GM21381 (cell line): ENCODE measurements at regions not wholly inside any gene's neighbourhood (a gene's known extent, or its start where the extent isn't known, plus 50 kb on each side); places are given as distances from the start of the nearest gene placed in this dataset.
"Not testable (repeated sequence)": the region's sequence is repeated elsewhere in the genome, so short reads cannot be mapped to it uniquely, and the experiment has no call there.

ENCODE experiments used
- ATAC-seq: cut with Tn5 transposase; IDR thresholded peaks from one replicate; pipeline ENCODE4 v1.9.1; 2021; ENCODE audit warnings: mild to moderate bottlenecking, moderate library complexity; ENCODE audit not compliant: unreplicated experiment

DNA sequence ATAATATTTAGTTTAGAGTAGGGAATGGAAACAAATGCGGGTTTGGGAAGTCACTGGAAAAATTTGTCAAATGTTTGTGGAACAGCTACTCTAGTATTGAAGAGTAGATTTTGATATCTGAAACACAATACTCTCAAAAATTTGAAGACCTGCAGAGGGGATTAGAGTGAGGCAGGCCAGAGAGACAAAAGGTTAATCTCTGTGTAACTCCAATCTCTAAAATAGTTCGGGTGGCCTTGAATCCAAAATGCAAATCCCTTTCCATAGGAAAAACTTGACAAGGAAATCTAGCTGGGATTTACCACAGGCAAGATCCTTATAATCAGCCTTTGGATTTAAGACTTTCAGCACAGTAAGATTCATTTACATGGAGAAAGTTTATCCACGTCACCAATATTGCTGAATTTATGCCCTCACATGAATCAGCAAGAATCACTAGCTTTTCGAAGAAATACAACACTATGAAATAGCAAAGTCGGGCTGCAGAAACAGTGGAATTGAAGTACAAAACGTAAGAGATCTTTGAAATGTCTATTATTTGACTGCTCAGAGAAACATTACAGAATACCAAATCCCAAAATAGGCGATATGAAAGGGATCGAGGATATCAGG, 423.7 kb upstream of the ZNF804A start:
- ATAC-seq = no peak

GRCh38 chr2:184178229-184178628, 420.1 kb upstream of the ZNF804A start:
- no peak for ATAC-seq

GRCh38 chr2:184186436-184186835, 411.9 kb upstream of the ZNF804A start:
- no peak for ATAC-seq

DNA sequence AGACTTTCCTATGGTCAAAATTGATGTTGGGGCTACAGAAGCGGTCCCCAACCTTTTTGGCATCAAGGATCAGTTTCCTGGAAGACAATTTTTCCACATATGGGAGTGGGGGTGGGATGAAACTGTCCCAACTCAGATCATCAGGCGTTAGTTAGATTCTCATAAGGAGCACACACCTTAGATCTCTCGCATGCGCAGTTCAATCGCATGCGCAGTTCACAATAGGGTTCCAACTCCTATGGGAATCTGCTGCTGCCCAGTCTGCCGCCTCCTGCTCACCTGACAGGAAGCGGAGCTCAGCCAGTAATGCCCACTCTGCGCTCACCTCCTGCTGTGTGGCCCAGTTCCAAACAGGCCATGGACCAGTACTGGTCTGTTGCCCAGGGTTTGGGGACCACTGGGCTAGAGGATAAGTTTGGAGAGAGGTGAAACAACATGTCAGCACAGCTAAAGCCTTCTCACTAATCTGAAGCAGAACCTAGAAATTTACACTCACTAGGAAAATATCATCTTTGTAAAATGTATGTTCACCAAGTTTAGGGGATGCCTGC, 410.8 kb upstream of the ZNF804A start:
- no peak for ATAC-seq

DNA sequence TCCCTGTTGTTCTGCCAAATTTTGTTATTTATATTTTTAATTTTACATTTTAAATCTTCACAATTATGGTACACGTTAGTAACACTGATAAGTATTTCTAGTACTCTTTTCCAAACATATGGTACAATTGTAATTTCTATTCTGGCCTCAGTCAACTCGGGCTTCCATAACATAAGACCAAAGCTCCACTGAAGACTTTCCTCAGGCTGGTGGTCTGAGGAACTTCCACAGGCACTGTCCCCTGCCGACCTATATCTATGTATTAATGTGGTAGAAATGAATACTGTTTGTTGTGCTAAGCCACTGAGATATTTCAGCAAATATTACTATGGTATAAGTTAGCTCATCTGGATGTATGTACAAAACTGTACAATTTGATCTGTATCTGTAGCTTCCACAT, 407.6 kb upstream of the ZNF804A start:
- no peak for ATAC-seq

DNA sequence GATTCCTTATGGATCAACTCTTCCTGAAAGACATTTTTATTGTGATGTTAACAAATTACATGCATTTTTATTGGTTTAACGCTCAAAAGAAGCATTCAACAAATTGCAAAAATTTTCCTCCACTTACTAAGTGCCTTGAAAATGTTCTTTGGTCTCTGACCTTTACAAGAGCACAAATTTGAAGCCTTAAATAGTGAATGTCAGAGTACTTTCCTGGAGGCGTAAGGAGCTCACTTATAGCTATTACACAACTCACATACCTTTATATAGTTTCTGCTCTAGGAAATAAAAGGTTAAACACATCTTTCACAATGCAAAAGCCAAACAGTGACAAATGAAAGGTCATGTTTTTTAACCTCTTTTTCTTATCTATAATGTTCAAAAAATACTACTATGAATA, 405.7 kb upstream of the ZNF804A start:
- ATAC-seq = no peak

- no peak for ATAC-seq
Measured at GRCh38 chr2:184197413-184197812, 400.9 kb upstream of the ZNF804A start.

DNA sequence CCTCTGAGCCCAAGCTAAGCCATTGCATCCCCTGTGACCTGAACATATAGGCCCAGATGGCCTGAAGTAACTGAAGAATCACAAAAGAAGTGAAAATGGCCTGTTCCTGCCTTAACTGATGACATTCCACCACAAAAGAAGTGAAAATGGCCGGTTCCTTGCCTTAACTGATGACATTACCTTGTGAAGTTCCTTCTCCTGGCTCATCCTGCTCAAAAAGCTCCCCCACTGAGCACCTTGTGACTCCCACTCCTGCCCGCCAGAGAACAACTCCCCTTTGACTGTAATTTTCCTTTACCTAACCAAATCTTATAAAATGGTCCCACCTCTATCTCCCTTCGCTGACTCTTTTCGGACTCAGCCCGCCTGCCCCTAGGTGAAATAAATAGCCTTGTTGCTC, 399.5 kb upstream of the ZNF804A start:
- not testable (repeated sequence) for ATAC-seq

DNA sequence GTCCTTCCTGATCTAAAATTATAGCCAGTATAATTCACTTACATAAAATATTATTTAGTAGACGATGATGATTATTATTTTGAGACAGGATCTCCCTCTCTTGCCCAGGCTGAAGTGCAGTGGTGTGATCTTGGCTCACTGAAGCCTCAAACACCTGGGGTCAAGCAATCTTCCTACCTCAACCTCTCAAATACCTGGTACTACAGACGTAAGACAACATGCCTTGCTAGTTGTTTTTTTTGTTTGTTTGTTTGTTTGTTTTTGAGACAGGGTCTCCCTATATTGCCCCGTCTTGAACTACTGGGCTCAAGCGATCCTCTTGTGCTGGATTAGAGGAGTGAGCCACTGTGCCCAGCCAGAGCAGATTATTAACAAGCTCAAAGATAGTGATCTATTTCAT, 399.1 kb upstream of the ZNF804A start:
- no peak for ATAC-seq

GRCh38 chr2:184201246-184201645, 397.1 kb upstream of the ZNF804A start:
- ATAC-seq = no peak

GRCh38 chr2:184203661-184204060, 394.7 kb upstream of the ZNF804A start:
- no peak for ATAC-seq

- no peak for ATAC-seq
Measured at GRCh38 chr2:184205048-184205596, 393.2 kb upstream of the ZNF804A start.

GRCh38 chr2:184206045-184206444, 392.3 kb upstream of the ZNF804A start:
- no peak for ATAC-seq

DNA sequence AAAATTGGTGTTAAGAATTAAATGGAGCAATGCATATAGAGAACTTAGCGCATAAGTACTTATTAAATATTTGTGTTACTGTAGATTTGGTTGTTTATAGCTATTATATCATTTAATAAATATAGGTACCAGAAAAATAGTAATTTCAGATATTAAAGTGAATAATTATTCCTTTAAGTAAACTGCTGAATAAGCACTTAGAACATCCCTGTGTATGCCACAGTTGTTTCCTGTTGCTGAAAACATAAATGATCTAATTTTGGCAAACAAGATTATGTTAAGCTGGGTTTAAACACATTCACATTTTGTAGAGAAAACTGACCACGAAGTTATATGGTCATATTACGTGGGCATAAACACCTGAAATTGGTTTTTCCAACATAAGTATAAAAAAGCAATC, 388.0 kb upstream of the ZNF804A start:
- ATAC-seq = no peak

- no peak for ATAC-seq
Measured at GRCh38 chr2:184215745-184216144, 382.6 kb upstream of the ZNF804A start.

- ATAC-seq = no peak
Measured at GRCh38 chr2:184256611-184257010, 341.7 kb upstream of the ZNF804A start.

GRCh38 chr2:184261331-184261730, 337.0 kb upstream of the ZNF804A start:
- no peak for ATAC-seq

DNA sequence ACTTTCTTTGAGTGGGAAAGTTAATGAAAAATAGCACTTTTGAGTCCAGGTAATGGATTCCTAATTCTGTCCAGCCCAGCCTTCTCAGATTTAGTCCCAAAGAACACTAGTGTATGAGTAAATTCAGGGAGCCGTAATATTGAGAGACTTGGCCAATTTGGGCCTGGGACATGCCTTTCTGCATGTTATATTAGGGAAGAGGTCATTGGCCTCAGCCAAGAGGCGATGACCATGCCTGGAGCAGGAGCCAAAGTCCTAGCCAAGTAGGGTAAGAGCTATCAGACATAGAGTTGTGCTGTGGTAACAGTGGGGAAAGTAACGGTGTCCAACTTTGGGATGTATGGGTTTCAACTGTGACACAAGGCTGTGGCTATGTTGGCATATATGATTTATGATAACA, 336.5 kb upstream of the ZNF804A start:
- ATAC-seq = no peak

DNA sequence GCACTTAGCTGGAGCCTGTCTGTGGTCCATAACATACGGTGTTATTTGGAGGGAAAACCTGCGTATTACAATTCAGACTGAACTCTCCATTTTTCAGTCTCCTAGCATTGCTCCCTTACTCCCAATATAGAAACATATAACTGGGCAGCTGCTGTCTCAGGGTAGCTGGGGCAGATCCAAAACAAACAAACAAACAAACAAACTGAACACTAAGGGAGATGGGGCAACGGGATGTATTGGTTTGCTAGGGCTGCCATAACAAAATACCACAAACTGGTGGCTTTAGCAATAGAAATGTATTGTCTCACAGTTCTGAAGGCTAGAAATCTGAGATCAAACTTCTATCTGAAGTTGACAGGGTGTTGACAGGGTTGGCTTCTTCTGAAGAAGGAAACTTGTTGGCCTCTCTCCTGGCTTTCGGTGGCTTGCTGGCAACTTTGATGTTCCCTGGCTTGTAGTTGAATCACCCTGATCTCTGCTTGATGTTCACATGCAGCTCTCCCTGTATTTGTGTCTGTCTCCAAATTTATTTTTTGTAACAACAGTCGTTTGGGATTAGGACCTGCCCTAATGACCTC, 329.3 kb upstream of the ZNF804A start:
- no peak for ATAC-seq

- no peak for ATAC-seq
Measured at GRCh38 chr2:184270660-184271059, 327.7 kb upstream of the ZNF804A start.

GRCh38 chr2:184272056-184272455, 326.3 kb upstream of the ZNF804A start:
- ATAC-seq = no peak

DNA sequence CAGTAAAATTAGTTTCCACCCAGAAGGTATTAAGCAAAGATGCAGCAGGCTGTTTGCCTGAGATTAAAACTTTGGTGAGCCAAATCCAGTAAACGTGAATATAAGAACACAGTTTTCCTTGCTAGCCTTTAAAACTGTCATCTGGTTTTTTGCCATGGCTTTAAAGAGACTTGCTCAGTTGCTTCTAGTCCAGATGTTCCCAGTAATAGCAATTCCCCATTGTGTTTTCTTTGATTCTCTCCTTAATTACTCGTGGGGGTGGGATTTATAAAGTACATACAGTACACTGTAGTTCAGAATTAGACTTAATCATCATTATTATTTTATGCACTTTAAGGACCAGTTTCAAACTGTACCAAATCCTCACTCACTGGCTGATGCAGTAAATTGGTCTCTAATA, 303.5 kb upstream of the ZNF804A start:
- no peak for ATAC-seq

DNA sequence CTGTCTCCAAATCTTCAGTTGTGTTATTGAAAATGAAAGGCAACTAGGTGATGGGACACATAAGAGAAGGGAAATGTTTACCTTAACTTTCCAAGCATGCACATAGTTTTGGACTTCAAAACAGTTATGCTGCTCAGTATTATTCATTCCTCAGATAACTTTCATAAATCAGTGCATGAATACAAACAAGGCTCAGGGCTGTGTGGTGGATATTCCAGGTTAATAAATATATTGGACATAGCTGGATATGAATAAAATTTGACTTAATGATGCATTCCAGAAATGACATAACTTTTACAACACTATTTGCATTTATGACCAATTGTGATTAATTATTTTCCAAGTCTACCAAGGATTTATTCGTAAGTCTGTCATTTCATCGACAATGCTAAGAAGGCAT, 301.2 kb upstream of the ZNF804A start:
- no peak for ATAC-seq
